ENCODE measurements at regions not wholly inside any gene's neighbourhood (a gene's known extent, or its start where the extent isn't known, plus 50 kb on each side); places are given as distances from the start of the nearest gene placed in this dataset.

GRCh38 chr13:74452881-74453280 is 318.7 kb upstream of the KLF12 start:
- Histone ChIP-seq H3K4me2 (ENCODE audit: insufficient read depth, low read length) (no peak overlapping the region), H3K36me3 (ENCODE audit: control insufficient read depth, insufficient read depth, low read length) (no peaks in the 10 kb centered on the region), H3K9ac (ENCODE audit: insufficient read depth in 1 of 2, low read depth in 2 of 2, low read length in 2 of 2) (no peak overlapping the region), H2AFZ (ENCODE audit: low read depth, low read length) (no peak overlapping the region), H3K4me3 (no peak overlapping the region), H3K9me1 (ENCODE audit: control insufficient read depth, insufficient read depth, low read length) (no peaks in the 10 kb centered on the region), H3K27me3 (ENCODE audit: control insufficient read depth in 2 of 2, insufficient read depth in 2 of 2, low read length in 2 of 2) (no peaks in the 10 kb centered on the region), H3K79me2 (ENCODE audit: control insufficient read depth, insufficient read depth, low read length) (no peaks in the 10 kb centered on the region), H3K9me3 (replicated peaks; ENCODE audit: control insufficient read depth, insufficient read depth, low read depth, low read length) (no peaks in the 10 kb centered on the region), H4K20me1 (replicated peaks; ENCODE audit: control insufficient read depth, insufficient read depth, low read length) (no peaks in the 10 kb centered on the region), H3K4me1 (replicated peaks in 1 of 2; ENCODE audit: control insufficient read depth in 2 of 2, insufficient read depth in 2 of 2, low read length in 2 of 2) (no peaks in the 10 kb centered on the region), H3K27ac (ENCODE audit: extremely low read depth, low read depth, low read length) (no peak overlapping the region)
- TF ChIP-seq SMARCE1 (IDR thresholded peaks at IDR 0.05), result no peak
- TF ChIP-seq ETS1 (conservative IDR thresholded peaks at IDR 0.05; ENCODE audit: control insufficient read depth, low read depth, low read length), result no peak
- no peak for TF ChIP-seq ZNF511 (CRISPR knock-in tag; IDR thresholded peaks at IDR 0.05)
- no peak for TF ChIP-seq BRF2 (IDR thresholded peaks at IDR 0.05; ENCODE audit: borderline replicate concordance, insufficient read depth, insufficient read length)
- no peak for TF ChIP-seq ZNF140 (CRISPR knock-in tag; IDR thresholded peaks at IDR 0.05)
- TF ChIP-seq ZBTB11 (CRISPR knock-in tag; IDR thresholded peaks at IDR 0.05), result no peak
- no peak for TF ChIP-seq SAFB2 (IDR thresholded peaks at IDR 0.05; ENCODE audit: borderline replicate concordance, low read depth, low read length, severe bottlenecking)
- no peak for TF ChIP-seq ZNF41 (CRISPR knock-in tag; conservative IDR thresholded peaks at IDR 0.05)
- TF ChIP-seq POLR3G (IDR thresholded peaks at IDR 0.05; ENCODE audit: extremely low read depth, insufficient read length, insufficient replicate concordance), result no peak
- TF ChIP-seq THAP7 (CRISPR knock-in tag; IDR thresholded peaks at IDR 0.05), result no peak
- no peak for TF ChIP-seq ZNF324 (CRISPR knock-in tag; IDR thresholded peaks at IDR 0.05)
- TF ChIP-seq SP2 (IDR thresholded peaks at IDR 0.05; ENCODE audit: extremely low read depth, low read depth, low read length, poor library complexity, severe bottlenecking), result no peak
- TF ChIP-seq ETV6 (IDR thresholded peaks at IDR 0.05; ENCODE audit: borderline replicate concordance in 1 of 2, low read depth in 2 of 2, low read length in 1 of 2), result no peak
- no peak for TF ChIP-seq ETV6 (CRISPR knock-in tag; IDR thresholded peaks at IDR 0.05; ENCODE audit: borderline replicate concordance)
- TF ChIP-seq SLC30A9 (CRISPR knock-in tag; IDR thresholded peaks at IDR 0.05), result no peak
- no TSS peak for BruUV-seq (replicated peaks)
- no peak for FAIRE-seq
- ATAC-seq, result no peak
- WGBS (ENCODE audit: insufficient coverage, low coverage, missing lambda C conversion rate), result 0% methylated on average over 2 of the region's 2 CpGs
- intact Hi-C loops (cut with micrococcal nuclease) (no loop called here), in situ Hi-C loops (cut with MboI) (no loop called here)
- DNase-seq (ENCODE audit: extremely low read depth in 1 of 4, low spot score in 3 of 4), result no peak
- POLR2A ChIA-PET, result no interaction called here
- CTCF ChIA-PET (ENCODE audit: low intra/inter-chr PET ratio), result no interaction called here

Measured in K562 (cell line).